Spinal cord (tissue), 9 donors: ENCODE measurements at regions not wholly inside any gene's neighbourhood (a gene's known extent, or its start where the extent isn't known, plus 50 kb on each side); places are given as distances from the start of the nearest gene placed in this dataset.

Source experiments
- DNase-seq, 6 donors: peaks; one replicate each; pipeline versions ENCODE4 v3.0.0 to v3.0.0-alpha.2; 2013 to 2015; ENCODE audit warnings: low spot score in 6 of 6, low read depth in 4 of 6
- H3K27ac ChIP-seq: one replicate; pipeline ENCODE4 v1.5.1; 2013; ENCODE audit warnings: low read depth, low read length, control low read depth
- H3K27me3 ChIP-seq: one replicate; pipeline ENCODE4 v1.6.1; 2013; ENCODE audit warnings: low read length; ENCODE audit not compliant: control insufficient read depth, insufficient read depth
- H3K36me3 ChIP-seq: one replicate; pipeline ENCODE4 v1.6.1; 2013; ENCODE audit warnings: low read length; ENCODE audit not compliant: control insufficient read depth, insufficient read depth
- H3K4me1 ChIP-seq: one replicate; pipeline ENCODE4 v1.6.1; 2013; ENCODE audit warnings: low read length; ENCODE audit not compliant: control insufficient read depth, insufficient read depth
- H3K4me3 ChIP-seq: one replicate; pipeline ENCODE4 v1.5.1; 2013; ENCODE audit warnings: low read depth, low read length, control low read depth
- H3K9me3 ChIP-seq: one replicate; pipeline ENCODE4 v1.6.1; 2013; ENCODE audit warnings: low read length; ENCODE audit not compliant: control insufficient read depth, insufficient read depth
- WGBS: methylation state at CpG from one replicate; pipeline ENCODE4 v1.1.5; 2013; ENCODE audit warnings: missing lambda C conversion rate; ENCODE audit not compliant: insufficient coverage; 5-methylcytosine and 5-hydroxymethylcytosine counted together
- donor health status: healthy.

- H3K9me3 ChIP-seq: peaks cover 1% of the 10 kb centered on the region
- no peaks in the 10 kb centered on the region for H3K27me3 ChIP-seq
- no peaks in the 10 kb centered on the region for H3K4me1 ChIP-seq
- H3K27ac ChIP-seq: peak overlapping the region; percentile 49
- H3K4me3 ChIP-seq: no peak overlapping the region
- no peaks in the 10 kb centered on the region for H3K36me3 ChIP-seq
- 95% methylated on average over 5 of the region's 9 CpGs for WGBS
- DNase-seq: peak in 1 of 6 donors; percentile 64
Measured at GRCh38 chr21:38610623-38611251, 112.5 kb upstream of the ERG start.

- Histone ChIP-seq H3K4me1 (no peaks in the 10 kb centered on the region), H3K36me3 (no peaks in the 10 kb centered on the region), H3K27me3 (no peaks in the 10 kb centered on the region), H3K27ac (peak overlapping the region; percentile 49), H3K9me3 (peaks cover 1% of the 10 kb centered on the region), H3K4me3 (no peak overlapping the region)
- DNase-seq: peak in 1 of 6 donors; percentile 34
- WGBS: 80% methylated on average over 8 of the region's 8 CpGs
Measured at GRCh38 chr21:38611277-38611676, 113.0 kb upstream of the ERG start.

DNA sequence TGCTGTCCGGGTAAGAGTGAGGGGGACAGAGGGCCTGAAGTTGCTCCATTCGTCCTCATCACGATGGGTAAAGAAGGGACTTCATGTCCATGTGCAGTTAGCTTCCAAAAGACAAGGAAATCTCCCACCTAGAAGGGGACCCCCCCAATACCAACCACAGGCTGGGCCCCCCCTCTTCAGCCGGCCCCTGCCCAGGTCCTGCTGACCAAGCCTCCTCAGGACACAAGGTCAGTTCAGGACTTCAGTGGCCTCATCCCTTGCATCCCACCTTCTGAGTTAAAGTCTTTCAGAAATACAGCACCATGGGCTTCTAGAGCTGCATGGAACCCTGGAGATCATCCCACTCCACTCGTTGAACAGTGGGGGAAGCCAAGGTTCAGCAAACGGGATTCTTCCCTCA, 115.4 kb upstream of the ERG start:
- 100% methylated on average over 3 of the region's 6 CpGs for WGBS
- H3K4me1 ChIP-seq: no peaks in the 10 kb centered on the region
- H3K27ac ChIP-seq: no peak overlapping the region
- no peak overlapping the region for H3K4me3 ChIP-seq
- no peaks in the 10 kb centered on the region for H3K9me3 ChIP-seq
- H3K36me3 ChIP-seq: no peaks in the 10 kb centered on the region
- H3K27me3 ChIP-seq: no peaks in the 10 kb centered on the region
- no peak for DNase-seq

GRCh38 chr21:38614558-38614957, 116.3 kb upstream of the ERG start:
- no peak for DNase-seq
- Histone ChIP-seq H3K36me3 (no peaks in the 10 kb centered on the region), H3K4me1 (no peaks in the 10 kb centered on the region), H3K4me3 (no peak overlapping the region), H3K27me3 (no peaks in the 10 kb centered on the region), H3K9me3 (no peaks in the 10 kb centered on the region), H3K27ac (no peak overlapping the region)
- WGBS: 91% methylated on average over 3 of the region's 5 CpGs

DNA sequence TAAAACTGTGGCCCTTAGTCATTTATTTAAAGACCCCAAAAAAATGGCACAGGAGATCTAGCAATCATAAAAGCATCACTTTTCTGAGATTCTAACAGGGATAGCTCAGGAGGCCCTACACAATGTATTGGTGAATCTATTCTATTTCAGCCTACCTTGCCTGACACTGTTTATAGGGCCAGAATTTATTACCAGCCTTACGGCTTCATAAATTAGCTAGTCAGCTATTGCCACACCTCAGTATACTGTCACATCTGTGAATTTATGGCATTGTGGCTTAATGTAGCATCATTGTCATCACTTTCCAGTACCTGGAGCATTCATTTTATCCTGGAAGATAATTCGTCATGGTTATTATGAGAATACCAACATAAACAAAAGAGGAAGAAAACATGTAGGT, 121.2 kb upstream of the ERG start:
- WGBS: no CpG with 5 or more reads among the region's 2 CpGs
- Histone ChIP-seq H3K9me3 (no peaks in the 10 kb centered on the region), H3K36me3 (no peaks in the 10 kb centered on the region)

DNA sequence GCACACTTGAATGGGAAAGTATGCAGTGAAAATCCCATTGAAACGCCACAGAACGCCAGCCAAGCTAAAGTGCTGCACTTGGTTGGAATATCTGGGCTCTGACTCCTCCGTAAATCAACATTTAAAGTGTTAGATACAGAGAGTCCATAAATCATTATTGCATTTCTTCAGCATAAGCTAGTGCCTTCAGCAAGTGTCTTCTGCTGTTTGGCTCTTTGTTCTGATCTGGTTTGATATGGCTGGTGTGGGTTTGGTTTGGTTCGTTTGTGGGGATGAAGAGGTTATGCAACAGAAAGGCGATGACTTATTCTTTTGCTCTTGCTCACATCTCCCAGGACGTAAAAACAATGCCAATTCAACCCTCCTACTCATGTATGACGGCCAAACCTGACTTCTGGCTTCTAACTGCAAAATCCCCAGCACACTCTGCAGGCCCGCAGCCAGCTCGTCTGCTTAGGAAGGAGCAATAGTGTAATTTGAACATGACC, 121.8 kb upstream of the ERG start:
- no peak overlapping the region for H3K4me3 ChIP-seq
- H3K9me3 ChIP-seq: no peaks in the 10 kb centered on the region
- H3K27ac ChIP-seq: no peak overlapping the region
- no peak for DNase-seq
- 29% methylated on average over 2 of the region's 9 CpGs for WGBS
- H3K4me1 ChIP-seq: no peaks in the 10 kb centered on the region
- no peaks in the 10 kb centered on the region for H3K27me3 ChIP-seq
- H3K36me3 ChIP-seq: no peaks in the 10 kb centered on the region

More for the DNA sequence above, 121.2 kb upstream of the ERG start:
- no peaks in the 10 kb centered on the region for H3K27me3 ChIP-seq
- no peak overlapping the region for H3K4me3 ChIP-seq
- no peak for DNase-seq
- no peak overlapping the region for H3K27ac ChIP-seq
- no peaks in the 10 kb centered on the region for H3K4me1 ChIP-seq

GRCh38 chr21:38621132-38621531, 122.9 kb upstream of the ERG start:
- H3K36me3 ChIP-seq: no peaks in the 10 kb centered on the region
- no peak overlapping the region for H3K27ac ChIP-seq
- H3K4me3 ChIP-seq: no peak overlapping the region
- H3K27me3 ChIP-seq: no peaks in the 10 kb centered on the region
- no peaks in the 10 kb centered on the region for H3K4me1 ChIP-seq
- no peak for DNase-seq
- H3K9me3 ChIP-seq: no peaks in the 10 kb centered on the region
- WGBS: 97% methylated on average over 3 of the region's 3 CpGs

DNA sequence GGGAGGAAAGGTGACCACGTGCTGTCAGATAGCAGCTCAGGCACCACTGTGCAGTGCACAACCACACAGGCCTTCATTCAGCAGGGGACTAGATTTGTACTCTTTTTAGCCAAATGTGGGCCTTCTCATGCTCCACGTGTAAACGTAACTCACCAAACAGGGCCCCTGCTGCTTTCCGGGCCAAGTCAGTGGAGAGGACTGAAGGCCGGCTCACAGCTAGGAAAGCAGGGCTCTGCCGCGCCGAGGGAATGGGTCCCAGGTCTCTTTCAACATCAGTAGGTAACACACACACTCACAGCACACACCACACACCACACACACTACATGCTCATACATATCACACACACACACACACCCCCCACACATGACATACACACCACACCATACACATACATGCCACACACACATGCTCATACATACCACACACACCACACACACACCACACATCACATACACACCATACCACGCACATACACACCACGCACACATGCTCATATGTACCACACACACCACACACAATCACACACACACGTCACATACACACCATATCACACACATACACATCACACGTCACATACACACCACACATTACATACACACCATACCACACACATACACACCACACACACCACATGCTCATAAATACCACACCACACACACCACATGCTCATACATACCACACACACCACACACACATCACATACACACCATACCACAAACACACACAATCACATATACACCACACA, 124.0 kb upstream of the ERG start:
- H3K27me3 ChIP-seq: no peaks in the 10 kb centered on the region
- 94% methylated on average over 12 of the region's 12 CpGs for WGBS

DNA sequence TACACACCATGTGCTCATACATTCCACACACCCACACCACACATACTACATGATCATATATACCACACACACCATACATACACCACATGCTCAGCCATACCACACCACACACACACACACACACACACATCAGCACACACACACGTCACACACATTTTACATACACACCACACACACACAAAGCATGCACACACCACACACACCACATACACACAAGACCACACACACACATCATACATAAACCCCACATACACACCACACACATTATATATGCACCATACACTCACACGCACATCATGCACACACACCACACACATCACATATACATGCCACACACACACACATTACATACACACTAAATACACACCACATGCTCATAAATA, 124.5 kb upstream of the ERG start:
- DNase-seq: no peak
- 46% methylated on average over 2 of the region's 2 CpGs for WGBS
- Histone ChIP-seq H3K9me3 (peaks cover 2% of the 10 kb centered on the region), H3K4me1 (no peaks in the 10 kb centered on the region), H3K36me3 (no peaks in the 10 kb centered on the region), H3K27ac (no peak overlapping the region), H3K27me3 (no peaks in the 10 kb centered on the region), H3K4me3 (no peak overlapping the region)

More for the DNA sequence above, 124.0 kb upstream of the ERG start:
- no peak for DNase-seq
- Histone ChIP-seq H3K9me3 (peaks cover 2% of the 10 kb centered on the region), H3K36me3 (no peaks in the 10 kb centered on the region), H3K4me1 (no peaks in the 10 kb centered on the region), H3K27ac (no peak overlapping the region), H3K4me3 (no peak overlapping the region)

DNA sequence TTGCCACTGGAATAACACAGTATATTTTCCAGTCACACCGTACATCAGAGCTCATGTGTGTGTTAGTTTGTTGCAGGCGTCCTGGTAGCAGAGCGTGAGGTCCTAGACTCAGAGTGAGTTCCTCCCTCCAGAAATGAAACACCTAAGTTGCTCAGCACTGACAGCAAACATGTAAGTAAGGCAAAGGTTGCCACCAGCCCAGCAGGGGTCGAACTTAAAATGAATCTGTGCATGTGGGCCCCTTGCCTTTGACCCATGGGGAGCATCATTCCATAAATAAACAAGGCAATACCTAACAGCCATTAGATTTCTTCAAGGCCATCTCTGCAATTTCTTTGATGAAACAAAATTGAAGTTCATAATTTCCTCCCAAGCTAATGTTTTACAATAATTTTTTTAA, 125.3 kb upstream of the ERG start:
- H3K27ac ChIP-seq: no peak overlapping the region
- WGBS: 57% methylated on average over 1 of the region's 4 CpGs

More for the DNA sequence above, 125.3 kb upstream of the ERG start:
- H3K4me1 ChIP-seq: no peaks in the 10 kb centered on the region
- no peak for DNase-seq
- H3K9me3 ChIP-seq: peaks cover 2% of the 10 kb centered on the region
- no peaks in the 10 kb centered on the region for H3K27me3 ChIP-seq
- no peak overlapping the region for H3K4me3 ChIP-seq
- H3K36me3 ChIP-seq: no peaks in the 10 kb centered on the region
